ENCODE measurements at regions not wholly inside any gene's neighbourhood (a gene's known extent, or its start where the extent isn't known, plus 50 kb on each side); places are given as distances from the start of the nearest gene placed in this dataset.

DNA sequence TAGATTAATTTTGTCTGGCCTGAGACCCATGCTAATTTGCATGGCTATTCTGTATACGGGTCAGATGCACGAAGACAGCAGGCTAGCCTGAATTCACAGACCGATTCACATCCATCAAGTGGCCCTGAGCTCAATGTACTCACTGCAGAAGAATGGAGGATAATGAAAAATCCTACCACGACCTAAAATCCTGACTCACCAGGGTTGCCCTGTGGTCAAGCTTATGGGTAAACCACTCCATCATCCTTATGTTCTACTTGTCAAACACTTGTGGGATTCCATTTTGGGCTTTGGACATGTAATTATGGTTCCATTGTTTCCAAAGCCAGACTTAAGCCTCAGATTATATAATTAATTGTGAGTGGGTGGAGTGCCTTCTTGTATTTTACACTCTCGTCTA is 110.4 kb upstream of the ZNF438 start:
- TF ChIP-seq, protein P1, sequence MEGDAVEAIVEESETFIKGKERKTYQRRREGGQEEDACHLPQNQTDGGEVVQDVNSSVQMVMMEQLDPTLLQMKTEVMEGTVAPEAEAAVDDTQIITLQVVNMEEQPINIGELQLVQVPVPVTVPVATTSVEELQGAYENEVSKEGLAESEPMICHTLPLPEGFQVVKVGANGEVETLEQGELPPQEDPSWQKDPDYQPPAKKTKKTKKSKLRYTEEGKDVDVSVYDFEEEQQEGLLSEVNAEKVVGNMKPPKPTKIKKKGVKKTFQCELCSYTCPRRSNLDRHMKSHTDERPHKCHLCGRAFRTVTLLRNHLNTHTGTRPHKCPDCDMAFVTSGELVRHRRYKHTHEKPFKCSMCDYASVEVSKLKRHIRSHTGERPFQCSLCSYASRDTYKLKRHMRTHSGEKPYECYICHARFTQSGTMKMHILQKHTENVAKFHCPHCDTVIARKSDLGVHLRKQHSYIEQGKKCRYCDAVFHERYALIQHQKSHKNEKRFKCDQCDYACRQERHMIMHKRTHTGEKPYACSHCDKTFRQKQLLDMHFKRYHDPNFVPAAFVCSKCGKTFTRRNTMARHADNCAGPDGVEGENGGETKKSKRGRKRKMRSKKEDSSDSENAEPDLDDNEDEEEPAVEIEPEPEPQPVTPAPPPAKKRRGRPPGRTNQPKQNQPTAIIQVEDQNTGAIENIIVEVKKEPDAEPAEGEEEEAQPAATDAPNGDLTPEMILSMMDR (IDR thresholded peaks at IDR 0.05), result no peak
- TF ChIP-seq POLR2AphosphoS5 (IDR thresholded peaks at IDR 0.05; ENCODE audit: low read depth, low read length) (no peak), RXRA (IDR thresholded peaks at IDR 0.05; ENCODE audit: borderline replicate concordance, low read depth) (peak; percentile 82), JUND (IDR thresholded peaks at IDR 0.05) (peak; percentile 67; the same call in 1 of the 2 replicates), RFX5 (IDR thresholded peaks at IDR 0.05; ENCODE audit: low read length) (no peak), RAD21 (IDR thresholded peaks at IDR 0.05; ENCODE audit: low read length) (no peak), GABPA (IDR thresholded peaks at IDR 0.05; ENCODE audit: low read depth) (no peak), PBX3 (IDR thresholded peaks at IDR 0.05) (peak; percentile 88), CHD2 (IDR thresholded peaks at IDR 0.05; ENCODE audit: low read length, partially characterized antibody) (no peak), NRF1 (IDR thresholded peaks at IDR 0.05; ENCODE audit: low read depth, low read length) (no peak)
- TF ChIP-seq, protein P2, sequence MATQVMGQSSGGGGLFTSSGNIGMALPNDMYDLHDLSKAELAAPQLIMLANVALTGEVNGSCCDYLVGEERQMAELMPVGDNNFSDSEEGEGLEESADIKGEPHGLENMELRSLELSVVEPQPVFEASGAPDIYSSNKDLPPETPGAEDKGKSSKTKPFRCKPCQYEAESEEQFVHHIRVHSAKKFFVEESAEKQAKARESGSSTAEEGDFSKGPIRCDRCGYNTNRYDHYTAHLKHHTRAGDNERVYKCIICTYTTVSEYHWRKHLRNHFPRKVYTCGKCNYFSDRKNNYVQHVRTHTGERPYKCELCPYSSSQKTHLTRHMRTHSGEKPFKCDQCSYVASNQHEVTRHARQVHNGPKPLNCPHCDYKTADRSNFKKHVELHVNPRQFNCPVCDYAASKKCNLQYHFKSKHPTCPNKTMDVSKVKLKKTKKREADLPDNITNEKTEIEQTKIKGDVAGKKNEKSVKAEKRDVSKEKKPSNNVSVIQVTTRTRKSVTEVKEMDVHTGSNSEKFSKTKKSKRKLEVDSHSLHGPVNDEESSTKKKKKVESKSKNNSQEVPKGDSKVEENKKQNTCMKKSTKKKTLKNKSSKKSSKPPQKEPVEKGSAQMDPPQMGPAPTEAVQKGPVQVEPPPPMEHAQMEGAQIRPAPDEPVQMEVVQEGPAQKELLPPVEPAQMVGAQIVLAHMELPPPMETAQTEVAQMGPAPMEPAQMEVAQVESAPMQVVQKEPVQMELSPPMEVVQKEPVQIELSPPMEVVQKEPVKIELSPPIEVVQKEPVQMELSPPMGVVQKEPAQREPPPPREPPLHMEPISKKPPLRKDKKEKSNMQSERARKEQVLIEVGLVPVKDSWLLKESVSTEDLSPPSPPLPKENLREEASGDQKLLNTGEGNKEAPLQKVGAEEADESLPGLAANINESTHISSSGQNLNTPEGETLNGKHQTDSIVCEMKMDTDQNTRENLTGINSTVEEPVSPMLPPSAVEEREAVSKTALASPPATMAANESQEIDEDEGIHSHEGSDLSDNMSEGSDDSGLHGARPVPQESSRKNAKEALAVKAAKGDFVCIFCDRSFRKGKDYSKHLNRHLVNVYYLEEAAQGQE (IDR thresholded peaks at IDR 0.05; ENCODE audit: low read depth, low read length), result no peak
